ENCODE measurements at regions not wholly inside any gene's neighbourhood (a gene's known extent, or its start where the extent isn't known, plus 50 kb on each side); places are given as distances from the start of the nearest gene placed in this dataset.

- TF ChIP-seq CTCF (IDR thresholded peaks at IDR 0.05 in 4 of 5, conservative IDR thresholded peaks at IDR 0.05 in 1 of 5), result no peak
- TF ChIP-seq POLR2A (IDR thresholded peaks at IDR 0.05), result no peak
Measured at GRCh38 chr20:52010541-52010940, 181.0 kb downstream of the ZFP64 start.
